HepG2 (cell line): ENCODE measurements at regions not wholly inside any gene's neighbourhood (a gene's known extent, or its start where the extent isn't known, plus 50 kb on each side); places are given as distances from the start of the nearest gene placed in this dataset.

Experiments
- ELF1 ChIP-seq: sonication (generic); formaldehyde crosslinking; IDR thresholded peaks from 2 replicates; pipeline ENCODE4 v1.4.0; 2020; ENCODE audit warnings: missing genetic modification reagents
- ETV5 ChIP-seq: IDR thresholded peaks from 2 replicates; pipeline ENCODE4 v1.6.1; 2018; ENCODE audit warnings: missing biosample characterization, missing genetic modification reagents, inconsistent platforms, borderline replicate concordance
- GTF2F1 ChIP-seq: fragments of 150-350 bp; IDR thresholded peaks from 2 replicates; pipeline ENCODE4 v1.6.1; 2014; ENCODE audit warnings: low read length

DNA sequence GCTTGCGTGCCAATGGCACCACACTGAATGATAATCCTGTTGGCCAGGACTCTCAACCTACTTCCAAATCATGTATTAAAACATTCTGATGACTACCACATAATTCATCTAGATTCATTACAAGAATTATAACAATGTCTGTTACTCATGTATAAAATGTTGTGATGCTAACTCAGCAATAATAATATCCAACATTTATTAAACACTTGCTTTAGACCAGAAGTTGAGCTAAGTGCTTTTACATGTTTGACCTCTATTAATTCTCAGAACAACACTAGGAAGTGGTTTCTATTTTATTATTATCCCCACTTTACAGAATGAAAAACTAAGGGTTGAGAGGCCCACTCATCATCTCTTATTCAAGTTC is 178.4 kb downstream of the LNPK start:
- TF ChIP-seq ELF1 (CRISPR knock-in tag) (no peak), GTF2F1 (no peak), ETV5 (CRISPR knock-in tag) (no peak)
